Retina (tissue), 1 donor: ENCODE measurements at regions not wholly inside any gene's neighbourhood (a gene's known extent, or its start where the extent isn't known, plus 50 kb on each side); places are given as distances from the start of the nearest gene placed in this dataset.
"Not testable (repeated sequence)": the region's sequence is repeated elsewhere in the genome, so short reads cannot be mapped to it uniquely, and the experiment has no call there.

Source experiments
- DNase-seq: peaks from one replicate; pipeline ENCODE4 v3.0.0-alpha.2; 2016

GRCh38 chr18:6572192-6572591 lies 157.3 kb upstream of the ARHGAP28 start:
- DNase-seq = not testable (repeated sequence)

GRCh38 chr18:6574631-6575030 lies 154.9 kb upstream of the ARHGAP28 start:
- DNase-seq = no peak

- DNase-seq = no peak
Observed at GRCh38 chr18:6575908-6576307, 153.6 kb upstream of the ARHGAP28 start.

- no peak for DNase-seq
Observed at GRCh38 chr18:6576718-6577375, 152.7 kb upstream of the ARHGAP28 start.

GRCh38 chr18:6578686-6579085 lies 150.8 kb upstream of the ARHGAP28 start:
- DNase-seq = no peak

GRCh38 chr18:6579486-6579885 lies 150.0 kb upstream of the ARHGAP28 start:
- DNase-seq = no peak

- DNase-seq = peak; percentile 44
Observed at GRCh38 chr18:6580401-6580800, 149.1 kb upstream of the ARHGAP28 start.

- no peak for DNase-seq
Observed at GRCh38 chr18:6589923-6590322, 139.6 kb upstream of the ARHGAP28 start.

- DNase-seq = no peak
Observed at GRCh38 chr18:6590326-6590725, 139.2 kb upstream of the ARHGAP28 start.

GRCh38 chr18:6591491-6591890 lies 138.0 kb upstream of the ARHGAP28 start:
- DNase-seq = no peak

GRCh38 chr18:6592522-6592921 lies 137.0 kb upstream of the ARHGAP28 start:
- no peak for DNase-seq

GRCh38 chr18:6593142-6593885 lies 136.2 kb upstream of the ARHGAP28 start:
- no peak for DNase-seq

GRCh38 chr18:6595666-6596065 lies 133.8 kb upstream of the ARHGAP28 start:
- no peak for DNase-seq

- DNase-seq = no peak
Observed at GRCh38 chr18:6598657-6599056, 130.9 kb upstream of the ARHGAP28 start.

GRCh38 chr18:6600667-6601167 lies 128.8 kb upstream of the ARHGAP28 start:
- DNase-seq = no peak

GRCh38 chr18:6601241-6601640 lies 128.3 kb upstream of the ARHGAP28 start:
- DNase-seq = no peak

GRCh38 chr18:6602365-6602764 lies 127.2 kb upstream of the ARHGAP28 start:
- DNase-seq = no peak

GRCh38 chr18:6604573-6604941 lies 125.0 kb upstream of the ARHGAP28 start:
- DNase-seq = no peak

- DNase-seq = no peak
Observed at GRCh38 chr18:6605115-6605869, 124.2 kb upstream of the ARHGAP28 start.

- DNase-seq = no peak
Observed at GRCh38 chr18:6606411-6607085, 123.0 kb upstream of the ARHGAP28 start.

- DNase-seq = no peak
Observed at GRCh38 chr18:6607343-6607742, 122.2 kb upstream of the ARHGAP28 start.

- no peak for DNase-seq
Observed at GRCh38 chr18:6609666-6610264, 119.8 kb upstream of the ARHGAP28 start.

- DNase-seq = no peak
Observed at GRCh38 chr18:6610466-6610865, 119.0 kb upstream of the ARHGAP28 start.
